HCT116 (cell line): ENCODE measurements at regions not wholly inside any gene's neighbourhood (a gene's known extent, or its start where the extent isn't known, plus 50 kb on each side); places are given as distances from the start of the nearest gene placed in this dataset.

Experiments used
- ATAC-seq: fragments of 200-7000 bp; cut with Tn5 transposase; 2 replicates; pipeline ENCODE4 v1.9.1; 2020; ENCODE audit warnings: mild to moderate bottlenecking, moderate library complexity
- BruUV-seq: library from RNA; stranded (reverse); fragments of 400-500 nt; replicated peaks from 2 replicates; lab custom pipeline; 2021; lab: Mats Ljungman, UMichigan
- CTCF ChIA-PET: fragments of 300-600 bp; sonication (Branson Sonifier 250); formaldehyde crosslinking; loops from one replicate; lab custom pipeline; 2021; ENCODE audit warnings: antibody characterized with exemption; lab: Charles Lee
- POLR2A ChIA-PET: fragments of 300-600, 350-600 bp; sonication (Branson Sonifier 250); formaldehyde crosslinking; loops from one replicate; lab custom pipeline; 2021; ENCODE audit warnings: antibody characterized with exemption; lab: Charles Lee
- RAD21 ChIA-PET, 2 experiments: fragments of 300-600 bp; sonication (Branson Sonifier 250); formaldehyde crosslinking; loops; one replicate each; lab custom pipeline; 2023; ENCODE audit warnings: low total read pairs in 2 of 2; ENCODE audit not compliant: uncharacterized antibody in 2 of 2, unreplicated experiment in 2 of 2, low non-redundant PET in 1 of 2; lab: Charles Lee
- DNase-seq: peaks from one replicate; pipeline ENCODE4 v3.0.0-alpha.2; 2010; ENCODE audit warnings: low read depth, low spot score
- H2AFZ ChIP-seq: fragments of 200-600 bp; shearing (Covaris generic), sonication (generic); 2 replicates; pipeline ENCODE4 v1.6.1; 2017; ENCODE audit warnings: low read depth, mixed run types, mixed read lengths, antibody characterized with exemption, low read length; ENCODE audit not compliant: poor library complexity, severe bottlenecking
- H3K27ac ChIP-seq: 2 replicates; pipeline ENCODE4 v1.5.1; 2012; ENCODE audit warnings: low read depth, low read length
- H3K27me3 ChIP-seq: fragments of 200-600 bp; sonication (generic); 2 replicates; pipeline ENCODE4 v1.6.1; 2016; ENCODE audit warnings: mixed run types, low read length, mixed read lengths; ENCODE audit not compliant: insufficient read depth
- H3K36me3 ChIP-seq, 2 experiments: fragments of 200-500 bp in 1 of 2; fragments of 200-600 bp in 1 of 2; sonication (Bioruptor generic) in 1 of 2; sonication (generic) in 1 of 2; 2 replicates each; pipeline versions ENCODE4 v1.5.1 to v1.6.1; 2014 to 2016; ENCODE audit warnings: low read length in 2 of 2, inconsistent platforms in 1 of 2, mixed read lengths in 1 of 2, mixed run types in 1 of 2; ENCODE audit not compliant: insufficient read depth in 2 of 2, control insufficient read depth in 1 of 2
- H3K4me1 ChIP-seq, 2 experiments: fragments of 200-600 bp in 1 of 2; sonication (generic) in 1 of 2; 2 replicates each; pipeline versions ENCODE4 v1.5.1 to v1.6.1; 2012 to 2017; ENCODE audit warnings: low read length in 2 of 2, inconsistent platforms in 1 of 2, mild to moderate bottlenecking in 1 of 2, mixed read lengths in 1 of 2, mixed run types in 1 of 2, moderate library complexity in 1 of 2; ENCODE audit not compliant: insufficient read depth in 2 of 2, control insufficient read depth in 1 of 2
- H3K4me2 ChIP-seq: fragments of 200-600 bp; sonication (generic); 2 replicates; pipeline ENCODE4 v1.6.1; 2017; ENCODE audit warnings: mixed run types, low read length, mixed read lengths
- H3K4me3 ChIP-seq, 2 experiments: fragments of 200-600 bp in 1 of 2; sonication (generic) in 1 of 2; replicated peaks in 1 of 2; 2 replicates each; pipeline ENCODE4 v1.5.1; 2011 to 2016; ENCODE audit warnings: low read length in 2 of 2, control low read depth in 1 of 2, low read depth in 1 of 2, mild to moderate bottlenecking in 1 of 2, mixed read lengths in 1 of 2, mixed run types in 1 of 2
- H3K79me2 ChIP-seq: fragments of 200-600 bp; sonication (generic); 2 replicates; pipeline ENCODE4 v1.6.1; 2017; ENCODE audit warnings: mild to moderate bottlenecking, mixed run types, low read length, moderate library complexity, mixed read lengths; ENCODE audit not compliant: insufficient read depth
- H3K9ac ChIP-seq: fragments of 200-600 bp; sonication (generic); 2 replicates; pipeline ENCODE4 v1.6.1; 2016; ENCODE audit warnings: low read length, mixed read lengths
- H3K9me2 ChIP-seq: fragments of 200-600 bp; sonication (generic), shearing (Covaris generic); 2 replicates; pipeline ENCODE4 v1.6.1; 2017; ENCODE audit warnings: mixed run types, mild to moderate bottlenecking, moderate library complexity; ENCODE audit not compliant: insufficient read depth
- H3K9me3 ChIP-seq, 2 experiments: fragments of 200-500 bp in 1 of 2; fragments of 200-600 bp in 1 of 2; sonication (Bioruptor generic) in 1 of 2; sonication (generic) in 1 of 2; 2 replicates each; pipeline ENCODE4 v1.6.1; 2014 to 2017; ENCODE audit warnings: low read length in 2 of 2, mixed read lengths in 2 of 2, inconsistent platforms in 1 of 2, low read depth in 1 of 2, mild to moderate bottlenecking in 1 of 2, mixed run types in 1 of 2, moderate library complexity in 1 of 2; ENCODE audit not compliant: control insufficient read depth in 1 of 2, insufficient read depth in 1 of 2
- H4K20me1 ChIP-seq: fragments of 200-600 bp; sonication (generic), shearing (Covaris generic); 2 replicates; pipeline ENCODE4 v1.6.1; 2017; ENCODE audit warnings: mixed run types, mild to moderate bottlenecking, moderate library complexity; ENCODE audit not compliant: insufficient read depth
- CEBPB ChIP-seq: IDR thresholded peaks from 2 replicates; pipeline ENCODE4 v1.6.1; 2012; ENCODE audit warnings: low read depth
- EZH2phosphoT487 ChIP-seq: fragments of 200-600 bp; IDR thresholded peaks from 2 replicates; pipeline ENCODE4 v1.6.1; 2018; ENCODE audit warnings: antibody characterized with exemption, borderline replicate concordance
- JUND ChIP-seq: IDR thresholded peaks from 2 replicates; pipeline ENCODE4 v1.6.1; 2012
- RAD21 ChIP-seq: IDR thresholded peaks from 2 replicates; pipeline ENCODE4 v1.6.1; 2012; ENCODE audit warnings: low read depth, mild to moderate bottlenecking
- SIN3A ChIP-seq: IDR thresholded peaks from 2 replicates; pipeline ENCODE4 v1.6.1; 2012; ENCODE audit warnings: low read depth
- intact Hi-C: fragments of 100-400 bp; cut with micrococcal nuclease; formaldehyde crosslinking; loops from 2 replicates; pipeline ENCODE4 v1.10.0; 2022
- TF ChIP-seq, protein P1 (sequence below): IDR thresholded peaks from 2 replicates; pipeline ENCODE4 v1.6.1; 2012
- TF ChIP-seq, protein P2 (sequence below): IDR thresholded peaks from 2 replicates; pipeline ENCODE4 v1.6.1; 2012; ENCODE audit warnings: low read depth

DNA sequence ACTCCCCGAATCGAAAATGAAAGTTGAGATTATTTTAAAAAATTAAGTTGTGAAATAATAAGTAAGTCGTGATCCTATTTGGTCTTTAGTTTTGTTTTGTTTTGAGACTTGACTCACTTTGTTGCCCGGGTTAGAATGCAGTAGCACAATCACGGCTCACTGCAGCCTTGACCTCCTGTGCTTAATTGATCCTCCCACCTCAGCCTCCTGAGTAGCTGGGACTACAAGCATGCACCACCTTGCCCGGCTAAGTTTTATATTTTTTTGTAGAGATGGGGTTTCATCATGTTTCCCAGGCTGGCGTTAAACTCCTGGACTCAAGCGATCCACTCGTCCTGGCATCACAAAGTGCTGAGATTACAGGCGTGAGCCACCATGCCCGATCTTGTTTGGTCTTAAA, 326.2 kb downstream of the MYCN start:
- Histone ChIP-seq H3K4me2 (no peak overlapping the region), H3K4me1 (no peaks in the 10 kb centered on the region)
- intact Hi-C loops, result no loop called here

More for the DNA sequence above, 326.2 kb downstream of the MYCN start:
- ATAC-seq (no peak), DNase-seq (no peak)
- Histone ChIP-seq H3K9me3 (no peaks in the 10 kb centered on the region), H3K9me2 (no peaks in the 10 kb centered on the region), H3K4me3 (no peak overlapping the region), H3K27ac (no peak overlapping the region), H4K20me1 (no peaks in the 10 kb centered on the region), H3K9ac (no peak overlapping the region), H3K27me3 (no peaks in the 10 kb centered on the region), H2AFZ (no peak overlapping the region), H3K36me3 (no peaks in the 10 kb centered on the region), H3K79me2 (no peaks in the 10 kb centered on the region)
- TF ChIP-seq, protein P1, sequence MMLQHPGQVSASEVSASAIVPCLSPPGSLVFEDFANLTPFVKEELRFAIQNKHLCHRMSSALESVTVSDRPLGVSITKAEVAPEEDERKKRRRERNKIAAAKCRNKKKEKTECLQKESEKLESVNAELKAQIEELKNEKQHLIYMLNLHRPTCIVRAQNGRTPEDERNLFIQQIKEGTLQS, result no peak
- TF ChIP-seq RAD21, result no peak
- no peak for TF ChIP-seq JUND
- TF ChIP-seq CEBPB, result no peak
- no peak for TF ChIP-seq EZH2phosphoT487
- TF ChIP-seq, protein P2, sequence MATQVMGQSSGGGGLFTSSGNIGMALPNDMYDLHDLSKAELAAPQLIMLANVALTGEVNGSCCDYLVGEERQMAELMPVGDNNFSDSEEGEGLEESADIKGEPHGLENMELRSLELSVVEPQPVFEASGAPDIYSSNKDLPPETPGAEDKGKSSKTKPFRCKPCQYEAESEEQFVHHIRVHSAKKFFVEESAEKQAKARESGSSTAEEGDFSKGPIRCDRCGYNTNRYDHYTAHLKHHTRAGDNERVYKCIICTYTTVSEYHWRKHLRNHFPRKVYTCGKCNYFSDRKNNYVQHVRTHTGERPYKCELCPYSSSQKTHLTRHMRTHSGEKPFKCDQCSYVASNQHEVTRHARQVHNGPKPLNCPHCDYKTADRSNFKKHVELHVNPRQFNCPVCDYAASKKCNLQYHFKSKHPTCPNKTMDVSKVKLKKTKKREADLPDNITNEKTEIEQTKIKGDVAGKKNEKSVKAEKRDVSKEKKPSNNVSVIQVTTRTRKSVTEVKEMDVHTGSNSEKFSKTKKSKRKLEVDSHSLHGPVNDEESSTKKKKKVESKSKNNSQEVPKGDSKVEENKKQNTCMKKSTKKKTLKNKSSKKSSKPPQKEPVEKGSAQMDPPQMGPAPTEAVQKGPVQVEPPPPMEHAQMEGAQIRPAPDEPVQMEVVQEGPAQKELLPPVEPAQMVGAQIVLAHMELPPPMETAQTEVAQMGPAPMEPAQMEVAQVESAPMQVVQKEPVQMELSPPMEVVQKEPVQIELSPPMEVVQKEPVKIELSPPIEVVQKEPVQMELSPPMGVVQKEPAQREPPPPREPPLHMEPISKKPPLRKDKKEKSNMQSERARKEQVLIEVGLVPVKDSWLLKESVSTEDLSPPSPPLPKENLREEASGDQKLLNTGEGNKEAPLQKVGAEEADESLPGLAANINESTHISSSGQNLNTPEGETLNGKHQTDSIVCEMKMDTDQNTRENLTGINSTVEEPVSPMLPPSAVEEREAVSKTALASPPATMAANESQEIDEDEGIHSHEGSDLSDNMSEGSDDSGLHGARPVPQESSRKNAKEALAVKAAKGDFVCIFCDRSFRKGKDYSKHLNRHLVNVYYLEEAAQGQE, result no peak
- TF ChIP-seq SIN3A, result no peak
- ChIA-PET CTCF (no interaction called here), RAD21 (no interaction called here), POLR2A (no interaction called here)
- BruUV-seq, result no TSS peak
